SKM-1 treated with dmso at 0.1 percent for 144 hours (cell line): ENCODE measurements at regions not wholly inside any gene's neighbourhood (a gene's known extent, or its start where the extent isn't known, plus 50 kb on each side); places are given as distances from the start of the nearest gene placed in this dataset.
"Not testable (repeated sequence)": the region's sequence is repeated elsewhere in the genome, so short reads cannot be mapped to it uniquely, and the experiment has no call there.

ENCODE experiments used
- DNase-seq: peaks from one replicate; lab custom pipeline; 2025; ENCODE audit not compliant: unreplicated experiment; lab: John Stamatoyannopoulos, UW

DNA sequence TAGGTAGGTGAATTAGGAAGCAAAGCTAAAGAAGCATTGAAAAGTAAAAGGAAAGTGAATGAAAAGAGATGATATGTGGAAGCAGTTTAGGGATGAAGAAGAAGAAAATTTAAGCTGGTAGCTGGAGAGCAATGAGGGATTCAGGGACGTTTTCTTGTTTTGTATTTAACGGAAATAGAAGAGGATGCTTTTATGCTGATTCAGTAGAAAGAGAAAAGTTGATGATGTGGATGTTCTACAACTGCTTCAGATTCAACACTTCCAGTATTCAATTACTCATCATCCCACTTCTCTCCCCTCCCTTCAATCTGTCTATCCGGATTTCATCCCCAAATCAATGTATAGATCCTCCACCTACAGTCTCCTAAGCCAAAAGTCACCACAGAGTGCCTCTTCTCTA is 448.2 kb upstream of the CCDC54 start:
- DNase-seq: no peak

- no peak for DNase-seq
Measured at GRCh38 chr3:106930086-106930485, 447.2 kb upstream of the CCDC54 start.

GRCh38 chr3:106931904-106932303 is 445.3 kb upstream of the CCDC54 start:
- no peak for DNase-seq

GRCh38 chr3:106936337-106936736 is 440.9 kb upstream of the CCDC54 start:
- DNase-seq: no peak

DNA sequence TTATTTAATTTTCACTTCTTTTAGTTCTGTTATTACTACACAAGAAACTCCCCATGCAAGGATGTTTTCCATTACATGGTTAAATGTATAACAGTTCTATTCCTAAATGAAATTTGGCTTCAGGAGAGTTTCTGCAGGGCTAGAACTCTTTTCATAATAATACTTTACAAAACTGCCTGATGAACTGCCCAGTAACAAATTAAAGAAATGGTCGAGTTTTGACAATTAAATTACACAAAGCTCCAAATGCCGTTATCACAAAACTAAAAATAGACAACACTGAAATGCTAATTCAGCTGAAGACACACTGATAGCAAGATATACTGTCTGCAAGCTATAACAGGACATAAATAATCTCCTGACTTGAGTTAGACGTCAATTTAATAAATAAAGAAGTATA is 435.2 kb upstream of the CCDC54 start:
- DNase-seq: no peak

DNA sequence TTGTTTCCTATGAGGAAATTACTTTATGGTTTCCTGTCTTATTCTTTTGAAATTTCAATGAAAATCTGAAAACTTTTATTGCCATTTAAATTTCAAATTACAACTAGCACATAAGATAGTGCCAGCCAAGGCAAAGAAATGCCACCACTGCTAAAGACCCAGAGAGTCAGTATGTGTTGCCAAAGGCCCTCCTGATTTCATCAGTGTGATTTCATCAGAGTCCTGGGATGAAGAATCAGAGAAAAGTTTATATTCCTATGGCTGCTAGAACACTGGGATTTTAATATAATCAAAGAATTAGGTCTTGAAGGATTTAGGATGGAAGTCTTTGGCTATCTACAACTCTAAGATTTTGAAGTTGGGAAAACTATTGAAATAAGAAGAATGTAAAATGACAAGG is 434.2 kb upstream of the CCDC54 start:
- DNase-seq: no peak

- no peak for DNase-seq
Measured at GRCh38 chr3:106945435-106945834, 431.8 kb upstream of the CCDC54 start.

DNA sequence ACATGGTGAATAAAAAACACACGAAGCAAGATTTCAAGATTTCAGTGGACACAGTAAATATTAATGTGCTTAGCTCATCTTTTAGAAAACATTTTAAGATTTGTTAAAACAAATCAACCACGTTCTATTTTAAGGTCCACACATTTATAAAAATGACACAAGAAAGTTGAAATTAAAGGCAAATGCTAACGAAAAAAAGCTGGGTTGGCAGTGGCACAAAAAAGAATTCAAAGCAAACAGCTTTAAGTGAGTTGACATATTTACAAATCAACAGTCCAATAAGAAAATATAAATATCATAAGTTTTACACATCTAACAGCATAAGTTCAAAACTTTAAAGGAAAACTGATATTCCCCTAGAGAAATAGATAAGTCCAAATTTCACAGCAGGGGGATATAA is 430.4 kb upstream of the CCDC54 start:
- no peak for DNase-seq

- DNase-seq: no peak
Measured at GRCh38 chr3:106957029-106957428, 420.2 kb upstream of the CCDC54 start.

- no peak for DNase-seq
Measured at GRCh38 chr3:106962993-106963392, 414.2 kb upstream of the CCDC54 start.

DNA sequence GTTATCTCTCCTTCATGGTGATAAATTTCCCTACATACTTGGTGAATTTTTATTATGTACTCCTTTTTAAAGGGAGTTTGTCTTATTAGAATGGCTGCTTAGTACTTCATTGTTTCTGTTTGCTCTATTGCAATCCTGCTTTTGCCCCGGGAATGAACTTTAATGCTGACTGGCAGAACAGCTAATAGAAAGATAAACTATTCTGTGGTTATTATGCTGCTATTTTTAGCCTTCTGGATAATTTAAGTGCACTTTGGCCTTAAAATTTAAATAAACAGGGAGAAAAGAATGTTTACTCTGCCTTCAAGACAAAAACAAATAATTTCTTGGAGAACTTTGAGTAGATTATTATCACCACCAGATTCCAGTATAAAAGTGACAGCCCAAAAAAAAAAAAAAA is 413.8 kb upstream of the CCDC54 start:
- no peak for DNase-seq

- DNase-seq: no peak
Measured at GRCh38 chr3:106965307-106965706, 411.9 kb upstream of the CCDC54 start.

- no peak for DNase-seq
Measured at GRCh38 chr3:106969596-106969995, 407.6 kb upstream of the CCDC54 start.

DNA sequence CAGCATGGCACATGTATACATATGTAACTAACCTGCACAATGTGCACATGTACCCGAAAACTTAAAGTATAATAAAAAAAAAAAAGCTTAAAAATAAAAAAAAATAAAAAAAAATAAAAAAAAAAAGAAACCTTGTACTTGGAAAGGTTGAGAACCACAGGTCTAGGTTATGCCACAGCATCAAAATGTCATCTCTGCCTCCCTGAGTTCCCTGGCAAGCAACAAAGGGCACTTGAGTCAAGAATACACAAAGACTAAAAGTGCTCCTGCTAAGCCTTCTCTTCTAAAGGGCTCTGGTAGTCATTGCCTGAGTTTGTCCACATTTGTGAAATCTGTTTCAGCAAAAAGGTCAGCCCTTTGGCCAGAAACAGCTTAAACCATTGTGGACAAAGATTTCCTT is 395.8 kb upstream of the CCDC54 start:
- no peak for DNase-seq

- DNase-seq: no peak
Measured at GRCh38 chr3:106985721-106986120, 391.5 kb upstream of the CCDC54 start.

- DNase-seq: not testable (repeated sequence)
Measured at GRCh38 chr3:106998841-106999682, 378.2 kb upstream of the CCDC54 start.

GRCh38 chr3:107001635-107002034 is 375.6 kb upstream of the CCDC54 start:
- no peak for DNase-seq

DNA sequence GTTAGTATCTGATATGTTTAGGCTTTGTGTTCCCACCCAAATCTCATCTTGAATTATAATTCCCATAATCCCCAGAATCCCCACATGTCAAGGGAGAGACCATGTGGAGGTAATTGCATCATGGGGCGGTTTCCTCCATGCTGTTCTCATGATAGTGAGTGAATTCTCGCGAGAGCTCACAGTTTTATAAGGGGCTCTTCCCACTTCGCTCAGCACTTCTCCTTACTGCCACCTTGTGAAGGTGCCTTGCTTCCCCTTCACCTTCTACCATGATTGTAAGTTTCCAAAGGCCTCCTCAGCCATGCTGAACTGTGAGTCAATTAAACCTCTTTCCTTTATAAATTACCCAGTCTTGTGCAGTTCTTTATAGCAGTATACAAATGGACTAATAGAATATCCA is 371.9 kb upstream of the CCDC54 start:
- DNase-seq: not testable (repeated sequence)

- no peak for DNase-seq
Measured at GRCh38 chr3:107008213-107008612, 369.0 kb upstream of the CCDC54 start.

DNA sequence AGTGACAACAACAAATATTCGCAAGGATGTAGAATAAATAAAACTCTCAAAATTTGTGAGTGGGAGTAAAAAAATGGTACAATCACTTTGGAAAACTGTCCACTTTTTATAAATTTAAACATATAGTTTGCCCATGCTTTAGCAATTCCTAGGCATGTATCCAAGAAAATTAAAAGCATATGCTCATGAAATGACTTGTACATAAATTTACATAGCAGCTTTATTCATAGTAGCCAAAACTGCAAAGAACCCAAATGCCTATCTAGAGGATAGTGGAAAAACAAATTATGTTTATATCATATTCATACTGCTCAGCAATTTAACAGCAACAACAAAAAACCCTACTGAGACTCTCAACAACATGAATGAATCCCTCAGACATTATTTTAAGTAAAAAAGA is 363.6 kb upstream of the CCDC54 start:
- no peak for DNase-seq

DNA sequence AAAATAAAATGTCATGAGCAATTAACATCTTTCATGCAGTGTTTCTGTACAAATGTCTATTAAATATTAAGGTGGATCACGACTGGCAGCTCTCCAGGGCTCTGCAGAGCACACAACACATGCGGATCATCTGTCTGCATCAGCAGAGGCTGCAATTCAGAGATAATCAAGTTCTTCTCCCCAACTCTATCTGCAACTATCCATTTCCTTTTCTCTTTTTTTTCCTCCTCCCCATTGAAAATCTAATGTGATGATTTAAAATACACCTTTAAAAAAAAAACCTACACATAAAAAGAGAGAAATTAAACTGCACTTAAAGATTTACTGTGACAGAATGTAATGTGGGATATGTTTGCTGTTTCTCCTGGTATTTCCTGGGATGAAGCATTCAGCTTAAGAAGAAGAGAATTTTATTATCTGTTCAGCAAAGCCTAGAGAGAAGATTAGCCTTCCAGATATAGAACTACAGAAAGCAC is 352.6 kb upstream of the CCDC54 start:
- DNase-seq: no peak

DNA sequence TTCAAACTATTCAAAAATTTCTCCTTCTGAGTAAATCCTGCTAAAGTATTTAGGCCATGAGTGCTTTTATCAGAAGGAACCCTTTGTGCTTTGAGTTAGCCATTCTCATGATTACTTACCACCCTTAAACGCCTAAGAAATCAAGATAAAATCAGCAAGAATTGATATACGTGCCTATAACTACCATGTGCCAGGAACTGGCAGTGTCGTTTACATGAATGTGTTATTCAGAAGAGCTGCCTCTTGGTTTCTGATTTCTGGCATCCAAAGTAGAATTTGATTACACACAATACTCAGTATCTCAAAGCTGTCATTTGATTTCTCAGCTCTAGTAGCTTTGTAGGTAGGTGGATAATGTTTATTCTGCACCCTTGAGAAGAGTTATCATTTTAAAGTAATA is 351.3 kb upstream of the CCDC54 start:
- DNase-seq: no peak

DNA sequence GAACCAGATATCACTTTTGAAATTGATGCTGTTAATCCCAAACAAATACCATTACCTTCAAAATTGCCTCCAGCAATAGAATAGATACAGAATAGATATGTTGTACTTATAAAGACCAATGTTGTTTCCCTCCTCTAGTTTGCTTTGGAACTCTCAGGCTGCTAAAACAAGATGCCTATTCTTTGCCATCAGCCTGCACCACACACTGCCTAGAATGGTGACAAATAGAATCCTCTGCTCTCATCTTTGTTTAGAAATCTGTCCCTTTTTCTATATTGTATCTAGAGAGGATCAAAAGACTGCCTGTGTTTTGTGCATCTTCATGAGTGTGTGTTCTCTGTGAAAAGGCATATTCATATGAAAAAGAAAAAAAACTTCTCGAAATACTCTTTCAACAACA is 349.2 kb upstream of the CCDC54 start:
- no peak for DNase-seq
